HepG2 (cell line): ENCODE measurements at regions not wholly inside any gene's neighbourhood (a gene's known extent, or its start where the extent isn't known, plus 50 kb on each side); places are given as distances from the start of the nearest gene placed in this dataset.

ENCODE experiments used
- ATAC-seq: fragments of 200-7000 bp; cut with Tn5 transposase; 3 replicates; pipeline ENCODE4 v1.9.1; 2020; ENCODE audit warnings: mild to moderate bottlenecking, moderate library complexity
- BruUV-seq: library from RNA; stranded (reverse); fragments of 400-500 nt; replicated peaks from 2 replicates; lab custom pipeline; 2021; lab: Mats Ljungman, UMichigan
- CTCF ChIA-PET: fragments of 300-600 bp; formaldehyde crosslinking; extraction: SDS; loops from one replicate; lab custom pipeline; 2021; ENCODE audit warnings: low total read pairs, inconsistent platforms, low intra/inter-chr PET ratio; lab: Yijun Ruan, JAX
- POLR2A ChIA-PET: fragments of 350-600 bp; sonication (Branson Sonifier 250); formaldehyde crosslinking; loops from one replicate; lab custom pipeline; 2020; ENCODE audit warnings: antibody characterized with exemption, inconsistent platforms; lab: Yijun Ruan, JAX
- DNase-seq: peaks from one replicate; pipeline ENCODE4 v3.0.0-alpha.2; 2015; ENCODE audit warnings: low spot score
- FAIRE-seq: peaks from 3 replicates; lab custom pipeline; 2011; peaks lifted over from hg19 to GRCh38; lab: Jason Lieb, UNC
- H2AFZ ChIP-seq: one replicate; pipeline ENCODE4 v1.6.1; 2011; ENCODE audit warnings: low read length, inconsistent platforms
- H3K27ac ChIP-seq: fragments of 300-600 bp; 3 replicates; pipeline ENCODE4 v1.8.0; 2011; ENCODE audit warnings: mixed run types, mild to moderate bottlenecking, mixed read lengths, low read length, inconsistent platforms; ENCODE audit not compliant: insufficient read depth; ENCODE audit errors: extremely low read length
- H3K27me3 ChIP-seq, 2 experiments: fragments of 200-600 bp in 1 of 2; 2 replicates in 1 of 2; 3 replicates in 1 of 2; pipeline versions ENCODE4 v1.6.0 to v1.8.0; 2011; ENCODE audit warnings: low read length in 2 of 2, mild to moderate bottlenecking in 2 of 2, moderate library complexity in 2 of 2, inconsistent platforms in 1 of 2; ENCODE audit not compliant: insufficient read depth in 2 of 2, control insufficient read depth in 1 of 2
- H3K36me3 ChIP-seq, 2 experiments: fragments of 200-600 bp in 1 of 2; replicated peaks in 1 of 2; 2 replicates in 1 of 2; 3 replicates in 1 of 2; pipeline versions ENCODE4 v1.5.1 to v1.8.0; 2011; ENCODE audit warnings: low read length in 2 of 2, inconsistent platforms in 1 of 2; ENCODE audit not compliant: insufficient read depth in 2 of 2, control insufficient read depth in 1 of 2
- H3K4me1 ChIP-seq: 2 replicates; pipeline ENCODE4 v1.5.1; 2012; ENCODE audit warnings: low read length, inconsistent platforms; ENCODE audit not compliant: insufficient read depth
- H3K4me2 ChIP-seq: 2 replicates; pipeline ENCODE4 v1.6.0; 2011; ENCODE audit warnings: low read depth, low read length, inconsistent platforms
- H3K4me3 ChIP-seq, 3 experiments: fragments of 200-600 bp in 1 of 3; sonication (generic), shearing (Covaris generic) in 1 of 3; replicated peaks in 1 of 3; 2 replicates each; pipeline ENCODE4 v1.5.1; 2011 to 2016; ENCODE audit warnings: low read length in 3 of 3, inconsistent platforms in 2 of 3, low read depth in 2 of 3, mild to moderate bottlenecking in 2 of 3, control low read depth in 1 of 3, mixed read lengths in 1 of 3; ENCODE audit not compliant: insufficient read depth in 1 of 3
- H3K79me2 ChIP-seq: one replicate; pipeline ENCODE4 v1.6.1; 2011; ENCODE audit warnings: low read length, inconsistent platforms; ENCODE audit not compliant: insufficient read depth
- H3K9ac ChIP-seq: 2 replicates; pipeline ENCODE4 v1.6.0; 2011; ENCODE audit warnings: mild to moderate bottlenecking, low read depth, low read length, inconsistent platforms; ENCODE audit not compliant: insufficient read depth
- H3K9me3 ChIP-seq: 2 replicates; pipeline ENCODE4 v1.5.1; 2012; ENCODE audit warnings: mild to moderate bottlenecking, low read length
- H4K20me1 ChIP-seq: 2 replicates; pipeline ENCODE4 v1.6.0; 2011; ENCODE audit warnings: inconsistent platforms, mild to moderate bottlenecking, low read length, moderate library complexity; ENCODE audit not compliant: insufficient read depth
- ELF3 ChIP-seq: IDR thresholded peaks from 2 replicates; pipeline ENCODE4 v1.6.1; 2016; ENCODE audit warnings: missing genetic modification reagents, missing compliant biosample characterization
- FOXC1 ChIP-seq: sonication (generic); formaldehyde crosslinking; IDR thresholded peaks from 2 replicates; pipeline ENCODE4 v1.8.0; 2022; ENCODE audit warnings: mild to moderate bottlenecking, missing genetic modification reagents, borderline replicate concordance
- ISL2 ChIP-seq: sonication (generic); formaldehyde crosslinking; IDR thresholded peaks from 2 replicates; pipeline ENCODE4 v1.5.0; 2020; ENCODE audit warnings: missing genetic modification reagents
- KAT2B ChIP-seq: fragments of 150-350 bp; IDR thresholded peaks from 2 replicates; pipeline ENCODE4 v1.6.1; 2014; ENCODE audit warnings: low read depth, low read length, borderline replicate concordance
- MAFK ChIP-seq, 2 experiments: IDR thresholded peaks in 1 of 2; conservative IDR thresholded peaks in 1 of 2; 2 replicates each; pipeline ENCODE4 v1.6.1; 2011; ENCODE audit warnings: improper control_type of control experiment in 2 of 2, low read length in 2 of 2
- PPARG ChIP-seq: conservative IDR thresholded peaks from 2 replicates; pipeline ENCODE4 v1.6.1; 2016; ENCODE audit warnings: missing biosample characterization, missing genetic modification reagents
- SMAD3 ChIP-seq: sonication (generic); formaldehyde crosslinking; IDR thresholded peaks from 2 replicates; pipeline ENCODE4 v1.4.0; 2020; ENCODE audit warnings: missing genetic modification reagents
- SNRNP70 ChIP-seq: fragments of 200-400 bp; formaldehyde crosslinking; IDR thresholded peaks from 2 replicates; pipeline ENCODE4 v1.6.1; 2017; ENCODE audit warnings: mild to moderate bottlenecking, low read depth, low read length, moderate library complexity
- SOX5 ChIP-seq: IDR thresholded peaks from 2 replicates; pipeline ENCODE4 v1.6.1; 2016; ENCODE audit warnings: borderline replicate concordance
- WIZ ChIP-seq: sonication (generic); formaldehyde crosslinking; IDR thresholded peaks from 2 replicates; pipeline ENCODE4 v1.5.1; 2020; ENCODE audit warnings: mild to moderate bottlenecking, missing genetic modification reagents
- ZNF251 ChIP-seq: sonication (generic); formaldehyde crosslinking; IDR thresholded peaks from 2 replicates; pipeline ENCODE4 v1.9.0; 2021; ENCODE audit warnings: mild to moderate bottlenecking, missing genetic modification reagents
- ZNF589 ChIP-seq: sonication (generic); formaldehyde crosslinking; conservative IDR thresholded peaks from 2 replicates; pipeline ENCODE4 v1.8.0; 2022; ENCODE audit warnings: mild to moderate bottlenecking, moderate library complexity, missing genetic modification reagents
- ZNF777 ChIP-seq: sonication (generic); formaldehyde crosslinking; IDR thresholded peaks from 2 replicates; pipeline ENCODE4 v1.4.0; 2020; ENCODE audit warnings: missing genetic modification reagents
- WGBS: methylation state at CpG from one replicate; pipeline ENCODE4 v1.1.6; 2017; ENCODE audit warnings: low lambda C conversion rate; 5-methylcytosine and 5-hydroxymethylcytosine counted together
- in situ Hi-C: cut with HindIII; loops from 2 replicates; pipeline ENCODE4 v1.10.0; 2017; ENCODE audit warnings: low pct_unique_long_range_greater_than_20kb; ENCODE audit not compliant: extremely low pct_ligation_motif_present
- intact Hi-C: fragments of 100-400 bp; cut with micrococcal nuclease; formaldehyde crosslinking; loops from one replicate; pipeline ENCODE4 v1.10.0; 2022; ENCODE audit not compliant: unreplicated experiment
- TF ChIP-seq, protein P1 (sequence below): sonication (generic); formaldehyde crosslinking; IDR thresholded peaks from 2 replicates; pipeline ENCODE4 v1.8.1; 2023; ENCODE audit warnings: mild to moderate bottlenecking, missing genetic modification reagents, borderline replicate concordance
- TF ChIP-seq, protein P2 (sequence below): sonication (generic); formaldehyde crosslinking; IDR thresholded peaks from 2 replicates; pipeline ENCODE4 v1.4.0; 2020; ENCODE audit warnings: missing genetic modification reagents
- TF ChIP-seq, protein P3 (sequence below): IDR thresholded peaks from 2 replicates; pipeline ENCODE4 v1.6.1; 2016; ENCODE audit warnings: missing genetic modification reagents, missing compliant biosample characterization
- TF ChIP-seq, protein P4 (sequence below): sonication (generic); formaldehyde crosslinking; IDR thresholded peaks from 2 replicates; pipeline ENCODE4 v1.5.1; 2020; ENCODE audit warnings: missing genetic modification reagents, mild to moderate bottlenecking, borderline replicate concordance
- TF ChIP-seq, protein P5 (sequence below): sonication (generic); formaldehyde crosslinking; IDR thresholded peaks from 2 replicates; pipeline ENCODE4 v1.4.0; 2020; ENCODE audit warnings: missing genetic modification reagents

DNA sequence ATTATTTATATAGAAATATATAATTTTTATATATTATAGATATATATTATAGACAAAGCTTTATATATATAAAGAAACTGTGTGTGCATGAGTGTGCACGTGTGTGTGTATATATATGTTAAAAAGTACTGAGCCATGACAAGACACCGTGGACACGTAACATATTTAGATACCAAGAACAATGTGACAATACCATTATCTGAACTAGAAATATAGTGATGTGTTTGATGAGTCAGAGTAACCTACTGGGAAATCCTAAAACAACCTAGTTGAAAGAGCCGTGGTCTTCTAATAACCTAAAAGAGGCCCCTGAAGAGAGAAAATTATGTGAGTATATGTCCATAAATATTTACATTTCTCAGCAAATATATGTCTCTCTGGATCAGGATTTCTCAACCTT is 50.7 kb upstream of the ITGB8 start (continued):
- TF ChIP-seq ZNF777 (CRISPR knock-in tag): no peak
- TF ChIP-seq, protein P1, sequence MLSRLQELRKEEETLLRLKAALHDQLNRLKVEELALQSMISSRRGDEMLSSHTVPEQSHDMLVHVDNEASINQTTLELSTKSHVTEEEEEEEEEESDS (CRISPR knock-in tag): no peak

DNA sequence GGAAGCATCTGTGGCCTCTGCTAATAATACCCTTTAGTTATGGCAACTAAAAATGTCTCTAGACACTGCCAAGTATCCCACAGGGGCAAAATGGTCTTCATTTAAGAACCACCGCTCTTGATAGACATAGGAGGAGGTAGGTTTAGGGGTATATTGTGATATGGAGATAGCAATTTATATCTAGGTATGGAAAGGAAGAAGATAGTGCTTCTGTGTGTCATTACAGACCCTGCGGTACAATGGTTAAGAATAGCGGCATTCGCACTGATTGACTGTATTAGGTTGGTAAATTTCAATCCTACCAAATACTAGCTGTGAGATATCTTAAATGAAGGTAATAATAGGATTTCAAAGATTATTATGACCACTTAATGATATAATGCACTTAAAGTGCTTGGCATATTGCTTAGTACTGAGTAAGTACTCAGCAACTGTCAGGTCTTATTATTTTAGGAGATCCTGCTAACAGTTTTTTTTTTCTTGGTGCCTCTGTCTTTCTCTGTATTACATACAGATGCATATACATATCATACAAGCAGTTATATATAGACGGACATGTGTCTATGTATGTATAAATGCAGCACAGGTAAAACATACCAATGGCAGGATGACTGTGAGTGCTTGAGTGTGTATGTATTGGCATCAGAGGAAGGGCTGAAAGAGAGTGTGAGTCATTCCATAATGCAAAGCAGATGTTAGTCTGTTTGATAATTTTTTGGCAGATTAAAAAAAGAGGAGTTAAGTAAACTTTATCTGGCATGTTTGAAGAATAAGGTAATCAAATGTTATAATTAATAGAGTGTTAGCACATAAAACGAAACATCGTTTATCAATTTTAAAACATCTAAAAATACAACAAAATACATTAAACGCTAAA is 50.0 kb upstream of the ITGB8 start:
- no peak overlapping the region for H2AFZ ChIP-seq
- WGBS: 45% methylated on average over 8 of the region's 8 CpGs
- no peak overlapping the region for H3K27ac ChIP-seq
- H4K20me1 ChIP-seq: no peaks in the 10 kb centered on the region
- no peak overlapping the region for H3K4me3 ChIP-seq
- no peak overlapping the region for H3K9ac ChIP-seq
- H3K4me2 ChIP-seq: no peak overlapping the region
- in situ Hi-C loops: no loop called here
- no peaks in the 10 kb centered on the region for H3K79me2 ChIP-seq
- no TSS peak for BruUV-seq
- no peak for DNase-seq
- POLR2A ChIA-PET: no interaction called here
- H3K27me3 ChIP-seq: no peaks in the 10 kb centered on the region
- H3K36me3 ChIP-seq: no peaks in the 10 kb centered on the region
- no peak for TF ChIP-seq WIZ (CRISPR knock-in tag)
- TF ChIP-seq, protein P2, sequence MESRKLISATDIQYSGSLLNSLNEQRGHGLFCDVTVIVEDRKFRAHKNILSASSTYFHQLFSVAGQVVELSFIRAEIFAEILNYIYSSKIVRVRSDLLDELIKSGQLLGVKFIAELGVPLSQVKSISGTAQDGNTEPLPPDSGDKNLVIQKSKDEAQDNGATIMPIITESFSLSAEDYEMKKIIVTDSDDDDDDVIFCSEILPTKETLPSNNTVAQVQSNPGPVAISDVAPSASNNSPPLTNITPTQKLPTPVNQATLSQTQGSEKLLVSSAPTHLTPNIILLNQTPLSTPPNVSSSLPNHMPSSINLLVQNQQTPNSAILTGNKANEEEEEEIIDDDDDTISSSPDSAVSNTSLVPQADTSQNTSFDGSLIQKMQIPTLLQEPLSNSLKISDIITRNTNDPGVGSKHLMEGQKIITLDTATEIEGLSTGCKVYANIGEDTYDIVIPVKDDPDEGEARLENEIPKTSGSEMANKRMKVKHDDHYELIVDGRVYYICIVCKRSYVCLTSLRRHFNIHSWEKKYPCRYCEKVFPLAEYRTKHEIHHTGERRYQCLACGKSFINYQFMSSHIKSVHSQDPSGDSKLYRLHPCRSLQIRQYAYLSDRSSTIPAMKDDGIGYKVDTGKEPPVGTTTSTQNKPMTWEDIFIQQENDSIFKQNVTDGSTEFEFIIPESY (CRISPR knock-in tag): no peak
- no peak for TF ChIP-seq ZNF589 (CRISPR knock-in tag)
- no peak for TF ChIP-seq SMAD3 (CRISPR knock-in tag)
- no peak for TF ChIP-seq ISL2 (CRISPR knock-in tag)
- no peak for TF ChIP-seq KAT2B
- TF ChIP-seq, protein P3, sequence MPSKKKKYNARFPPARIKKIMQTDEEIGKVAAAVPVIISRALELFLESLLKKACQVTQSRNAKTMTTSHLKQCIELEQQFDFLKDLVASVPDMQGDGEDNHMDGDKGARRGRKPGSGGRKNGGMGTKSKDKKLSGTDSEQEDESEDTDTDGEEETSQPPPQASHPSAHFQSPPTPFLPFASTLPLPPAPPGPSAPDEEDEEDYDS (CRISPR knock-in tag): no peak
- no peak for TF ChIP-seq PPARG (CRISPR knock-in tag)
- TF ChIP-seq ELF3 (CRISPR knock-in tag): no peak
- no peak for TF ChIP-seq ZNF251 (CRISPR knock-in tag)
- TF ChIP-seq, protein P4, sequence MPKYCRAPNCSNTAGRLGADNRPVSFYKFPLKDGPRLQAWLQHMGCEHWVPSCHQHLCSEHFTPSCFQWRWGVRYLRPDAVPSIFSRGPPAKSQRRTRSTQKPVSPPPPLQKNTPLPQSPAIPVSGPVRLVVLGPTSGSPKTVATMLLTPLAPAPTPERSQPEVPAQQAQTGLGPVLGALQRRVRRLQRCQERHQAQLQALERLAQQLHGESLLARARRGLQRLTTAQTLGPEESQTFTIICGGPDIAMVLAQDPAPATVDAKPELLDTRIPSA (CRISPR knock-in tag): no peak
- TF ChIP-seq SNRNP70: no peak
- no peak for TF ChIP-seq FOXC1 (CRISPR knock-in tag)
- TF ChIP-seq, protein P5, sequence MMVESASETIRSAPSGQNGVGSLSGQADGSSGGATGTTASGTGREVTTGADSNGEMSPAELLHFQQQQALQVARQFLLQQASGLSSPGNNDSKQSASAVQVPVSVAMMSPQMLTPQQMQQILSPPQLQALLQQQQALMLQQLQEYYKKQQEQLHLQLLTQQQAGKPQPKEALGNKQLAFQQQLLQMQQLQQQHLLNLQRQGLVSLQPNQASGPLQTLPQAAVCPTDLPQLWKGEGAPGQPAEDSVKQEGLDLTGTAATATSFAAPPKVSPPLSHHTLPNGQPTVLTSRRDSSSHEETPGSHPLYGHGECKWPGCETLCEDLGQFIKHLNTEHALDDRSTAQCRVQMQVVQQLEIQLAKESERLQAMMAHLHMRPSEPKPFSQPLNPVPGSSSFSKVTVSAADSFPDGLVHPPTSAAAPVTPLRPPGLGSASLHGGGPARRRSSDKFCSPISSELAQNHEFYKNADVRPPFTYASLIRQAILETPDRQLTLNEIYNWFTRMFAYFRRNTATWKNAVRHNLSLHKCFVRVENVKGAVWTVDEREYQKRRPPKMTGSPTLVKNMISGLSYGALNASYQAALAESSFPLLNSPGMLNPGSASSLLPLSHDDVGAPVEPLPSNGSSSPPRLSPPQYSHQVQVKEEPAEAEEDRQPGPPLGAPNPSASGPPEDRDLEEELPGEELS (CRISPR knock-in tag): no peak
- no peak for TF ChIP-seq MAFK (conservative IDR thresholded peaks at IDR 0.05 in 1 of 2, IDR thresholded peaks at IDR 0.05 in 1 of 2; ENCODE audit: low read length in 2 of 2)
- TF ChIP-seq SOX5 (CRISPR knock-in tag): no peak
- TF ChIP-seq, all 625 proteins: peak for 0
- H3K4me1 ChIP-seq: no peaks in the 10 kb centered on the region
- CTCF ChIA-PET: no interaction called here
- no peak; the same call in 2 of the 3 replicates for ATAC-seq
- no peaks in the 10 kb centered on the region for H3K9me3 ChIP-seq
- intact Hi-C loops: no loop called here
- no peak for FAIRE-seq
